HL-60 (cell line): ENCODE measurements at regions not wholly inside any gene's neighbourhood (a gene's known extent, or its start where the extent isn't known, plus 50 kb on each side); places are given as distances from the start of the nearest gene placed in this dataset.

Source experiments
- GABPA ChIP-seq: IDR thresholded peaks from 2 replicates; pipeline ENCODE4 v1.6.1; 2012; ENCODE audit warnings: low read depth
- POLR2AphosphoS5 ChIP-seq: IDR thresholded peaks from 2 replicates; pipeline ENCODE4 v1.6.1; 2012; ENCODE audit warnings: low read depth
- REST ChIP-seq: IDR thresholded peaks from 2 replicates; pipeline ENCODE4 v1.6.1; 2012; ENCODE audit warnings: low read depth; ENCODE audit not compliant: insufficient replicate concordance
- SPI1 ChIP-seq: IDR thresholded peaks from 2 replicates; pipeline ENCODE4 v1.6.1; 2012; ENCODE audit warnings: low read depth, mild to moderate bottlenecking, borderline replicate concordance
- TF ChIP-seq, protein P1 (sequence below): IDR thresholded peaks from one replicate; pipeline ENCODE4 v1.5.1; 2011; ENCODE audit warnings: low read length, control low read depth, inconsistent platforms; ENCODE audit not compliant: insufficient read depth

DNA sequence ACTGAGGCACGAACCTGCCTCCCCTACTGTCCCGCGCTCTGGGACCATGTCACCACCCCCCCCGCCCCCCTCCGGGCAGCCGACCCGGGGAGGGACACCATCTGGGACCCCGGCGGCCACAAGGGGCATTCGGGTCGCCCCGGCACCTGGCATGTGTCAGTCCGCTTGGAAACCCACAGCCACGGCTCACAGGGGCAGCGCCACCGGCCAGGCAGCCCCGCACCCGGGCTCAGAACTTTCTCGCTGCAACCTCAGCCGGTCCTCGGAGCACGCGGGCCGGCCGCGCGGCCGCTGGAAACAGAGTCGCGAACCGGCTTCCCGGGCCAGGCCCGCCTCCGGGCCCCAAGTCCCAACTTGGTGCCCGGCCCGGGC lies 159.9 kb upstream of the GRK3 start:
- TF ChIP-seq, protein P1, sequence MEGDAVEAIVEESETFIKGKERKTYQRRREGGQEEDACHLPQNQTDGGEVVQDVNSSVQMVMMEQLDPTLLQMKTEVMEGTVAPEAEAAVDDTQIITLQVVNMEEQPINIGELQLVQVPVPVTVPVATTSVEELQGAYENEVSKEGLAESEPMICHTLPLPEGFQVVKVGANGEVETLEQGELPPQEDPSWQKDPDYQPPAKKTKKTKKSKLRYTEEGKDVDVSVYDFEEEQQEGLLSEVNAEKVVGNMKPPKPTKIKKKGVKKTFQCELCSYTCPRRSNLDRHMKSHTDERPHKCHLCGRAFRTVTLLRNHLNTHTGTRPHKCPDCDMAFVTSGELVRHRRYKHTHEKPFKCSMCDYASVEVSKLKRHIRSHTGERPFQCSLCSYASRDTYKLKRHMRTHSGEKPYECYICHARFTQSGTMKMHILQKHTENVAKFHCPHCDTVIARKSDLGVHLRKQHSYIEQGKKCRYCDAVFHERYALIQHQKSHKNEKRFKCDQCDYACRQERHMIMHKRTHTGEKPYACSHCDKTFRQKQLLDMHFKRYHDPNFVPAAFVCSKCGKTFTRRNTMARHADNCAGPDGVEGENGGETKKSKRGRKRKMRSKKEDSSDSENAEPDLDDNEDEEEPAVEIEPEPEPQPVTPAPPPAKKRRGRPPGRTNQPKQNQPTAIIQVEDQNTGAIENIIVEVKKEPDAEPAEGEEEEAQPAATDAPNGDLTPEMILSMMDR = no peak
- TF ChIP-seq REST = no peak
- no peak for TF ChIP-seq POLR2AphosphoS5
- no peak for TF ChIP-seq SPI1
- TF ChIP-seq GABPA = no peak
